NCI-H526 treated with DMSO at 0.1 percent for 48 hours (cell line): ENCODE measurements at regions not wholly inside any gene's neighbourhood (a gene's known extent, or its start where the extent isn't known, plus 50 kb on each side); places are given as distances from the start of the nearest gene placed in this dataset.
"Not testable (repeated sequence)": the region's sequence is repeated elsewhere in the genome, so short reads cannot be mapped to it uniquely, and the experiment has no call there.

ENCODE experiments used
- DNase-seq: peaks from one replicate; lab custom pipeline; 2025; lab: John Stamatoyannopoulos, UW

- no peak for DNase-seq
Observed at GRCh38 chr2:167353605-167354280, 465.5 kb downstream of the XIRP2 start.

- DNase-seq: no peak
Observed at GRCh38 chr2:167345559-167345958, 457.3 kb downstream of the XIRP2 start.

- no peak for DNase-seq
Observed at GRCh38 chr2:167342769-167343168, 454.5 kb downstream of the XIRP2 start.

GRCh38 chr2:167340322-167340721 is 452.0 kb downstream of the XIRP2 start:
- no peak for DNase-seq

GRCh38 chr2:167336213-167336612 is 447.9 kb downstream of the XIRP2 start:
- DNase-seq: no peak

- DNase-seq: no peak
Observed at GRCh38 chr2:167335541-167335992, 447.3 kb downstream of the XIRP2 start.

GRCh38 chr2:167334146-167334742 is 446.0 kb downstream of the XIRP2 start:
- no peak for DNase-seq

GRCh38 chr2:167333245-167333644 is 445.0 kb downstream of the XIRP2 start:
- no peak for DNase-seq

- no peak for DNase-seq
Observed at GRCh38 chr2:167332358-167332757, 444.1 kb downstream of the XIRP2 start.

GRCh38 chr2:167331636-167332232 is 443.5 kb downstream of the XIRP2 start:
- no peak for DNase-seq

- DNase-seq: not testable (repeated sequence)
Observed at GRCh38 chr2:167328808-167329207, 440.5 kb downstream of the XIRP2 start.

GRCh38 chr2:167322795-167323194 is 434.5 kb downstream of the XIRP2 start:
- no peak for DNase-seq

GRCh38 chr2:167318581-167318980 is 430.3 kb downstream of the XIRP2 start:
- DNase-seq: no peak

- no peak for DNase-seq
Observed at GRCh38 chr2:167310442-167310841, 422.2 kb downstream of the XIRP2 start.
